Tibial nerve (tissue), 4 donors: ENCODE measurements at regions not wholly inside any gene's neighbourhood (a gene's known extent, or its start where the extent isn't known, plus 50 kb on each side); places are given as distances from the start of the nearest gene placed in this dataset.
A peak's percentile ranks its signal among the peaks of the same experiment; 100 is the strongest.

Experiments
- DNase-seq, 2 donors: peaks; one replicate each; pipeline ENCODE4 v3.0.0-alpha.2; 2019; ENCODE audit warnings: low spot score in 2 of 2
- H3K27ac ChIP-seq, 4 donors: fragments of 200-600 bp; sonication (generic) in 3 of 4; one replicate each; pipeline ENCODE4 v1.5.1; 2017 to 2019; ENCODE audit warnings: mild to moderate bottlenecking in 1 of 4
- H3K27me3 ChIP-seq, 2 donors: fragments of 200-600 bp; sonication (generic) in 1 of 2; one replicate each; pipeline versions ENCODE4 v1.5.1 to v1.6.0; 2017 to 2019
- H3K36me3 ChIP-seq, 3 donors: fragments of 200-600 bp; sonication (generic); one replicate each; pipeline ENCODE4 v1.5.1; 2018 to 2019
- H3K4me1 ChIP-seq, 4 donors: fragments of 200-600 bp; sonication (generic) in 3 of 4; one replicate each; pipeline ENCODE4 v1.5.1; 2017 to 2019
- H3K4me3 ChIP-seq, 4 donors: fragments of 200-600 bp; sonication (generic) in 3 of 4; one replicate each; pipeline ENCODE4 v1.5.1; 2017 to 2019; ENCODE audit warnings: mild to moderate bottlenecking in 1 of 4, moderate library complexity in 1 of 4
- H3K9me3 ChIP-seq, 4 donors: fragments of 200-600 bp; sonication (generic) in 3 of 4; one replicate each; pipeline ENCODE4 v1.5.1; 2017 to 2019
- EP300 ChIP-seq, 2 donors: sonication (generic); formaldehyde crosslinking; IDR thresholded peaks; one replicate each; pipeline ENCODE4 v1.6.1; 2017; ENCODE audit warnings: antibody characterized with exemption in 2 of 2, mild to moderate bottlenecking in 1 of 2
- POLR2A ChIP-seq, 2 donors: fragments of 450-650 bp; IDR thresholded peaks; one replicate each; pipeline ENCODE4 v1.6.1; 2017; ENCODE audit warnings: antibody characterized with exemption in 2 of 2, mild to moderate bottlenecking in 2 of 2, moderate library complexity in 2 of 2
- WGBS, 2 donors: methylation state at CpG; one replicate each; pipeline ENCODE4 v1.1.5; 2018; 5-methylcytosine and 5-hydroxymethylcytosine counted together
- TF ChIP-seq, protein P1 (sequence below), 5 experiments: fragments of 200-600 bp in 3 of 5; fragments of 450-650 bp in 2 of 5; sonication (generic) in 3 of 5; IDR thresholded peaks; one replicate each; pipeline ENCODE4 v1.5.1; 2016 to 2019; ENCODE audit warnings: antibody characterized with exemption in 5 of 5, mild to moderate bottlenecking in 3 of 5, moderate library complexity in 2 of 5

DNA sequence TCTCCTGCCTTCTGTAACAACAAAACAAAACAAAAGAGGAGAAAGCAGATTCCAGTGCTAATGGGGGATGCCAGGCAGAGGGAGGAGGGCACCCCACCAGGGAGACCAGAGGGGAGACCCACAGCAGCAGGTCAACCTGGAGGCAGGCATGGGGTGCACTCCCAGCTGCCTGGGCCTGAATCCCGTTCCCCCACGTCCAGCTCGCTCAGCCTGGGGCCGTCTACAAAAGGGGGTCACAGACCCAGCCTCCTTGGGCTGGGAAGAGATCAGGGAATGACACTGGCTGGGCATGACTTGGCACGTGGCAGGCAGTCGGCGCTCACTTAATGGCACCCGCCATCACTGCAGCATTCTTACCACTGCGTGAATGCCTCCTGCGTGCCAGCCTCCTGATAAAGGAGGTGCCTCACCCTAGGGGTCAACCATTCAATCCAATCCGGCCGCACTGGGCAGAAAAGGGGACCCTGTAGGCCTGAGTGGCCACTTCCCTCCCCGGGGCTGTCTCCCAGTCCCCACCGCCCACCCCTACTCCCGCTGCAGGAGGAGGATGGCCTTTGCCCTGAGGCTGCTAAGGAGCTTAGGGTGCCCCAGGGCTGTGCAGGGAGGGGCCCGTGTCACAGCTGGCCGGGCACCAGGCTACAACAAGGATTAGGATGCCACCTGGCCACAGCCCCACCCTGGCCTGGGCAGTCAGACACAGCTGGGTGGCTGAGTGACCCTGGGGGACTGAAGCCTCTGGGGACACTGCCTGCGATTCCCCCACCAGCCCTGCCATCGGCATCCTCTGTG is 87.5 kb downstream of the NCOR2 start:
- Histone ChIP-seq H3K4me1 (peaks cover 0 to 71% (median 26%) of the 10 kb centered on the region in 4 donors), H3K36me3 (peaks cover 0 to 79% (median 4%) of the 10 kb centered on the region in 3 donors), H3K27ac (peak overlapping the region in 3 of 4 donors; percentile 50 to 78 (median 52)), H3K27me3 (no peaks in the 10 kb centered on the region), H3K9me3 (no peaks in the 10 kb centered on the region), H3K4me3 (no peak overlapping the region)
- WGBS, 2 donors: 26 to 39% methylated on average over 9 to 19 of the region's 19 CpGs
- TF ChIP-seq POLR2A (IDR thresholded peaks at IDR 0.05) (no peak), EP300 (IDR thresholded peaks at IDR 0.05) (no peak)
- TF ChIP-seq, protein P1, sequence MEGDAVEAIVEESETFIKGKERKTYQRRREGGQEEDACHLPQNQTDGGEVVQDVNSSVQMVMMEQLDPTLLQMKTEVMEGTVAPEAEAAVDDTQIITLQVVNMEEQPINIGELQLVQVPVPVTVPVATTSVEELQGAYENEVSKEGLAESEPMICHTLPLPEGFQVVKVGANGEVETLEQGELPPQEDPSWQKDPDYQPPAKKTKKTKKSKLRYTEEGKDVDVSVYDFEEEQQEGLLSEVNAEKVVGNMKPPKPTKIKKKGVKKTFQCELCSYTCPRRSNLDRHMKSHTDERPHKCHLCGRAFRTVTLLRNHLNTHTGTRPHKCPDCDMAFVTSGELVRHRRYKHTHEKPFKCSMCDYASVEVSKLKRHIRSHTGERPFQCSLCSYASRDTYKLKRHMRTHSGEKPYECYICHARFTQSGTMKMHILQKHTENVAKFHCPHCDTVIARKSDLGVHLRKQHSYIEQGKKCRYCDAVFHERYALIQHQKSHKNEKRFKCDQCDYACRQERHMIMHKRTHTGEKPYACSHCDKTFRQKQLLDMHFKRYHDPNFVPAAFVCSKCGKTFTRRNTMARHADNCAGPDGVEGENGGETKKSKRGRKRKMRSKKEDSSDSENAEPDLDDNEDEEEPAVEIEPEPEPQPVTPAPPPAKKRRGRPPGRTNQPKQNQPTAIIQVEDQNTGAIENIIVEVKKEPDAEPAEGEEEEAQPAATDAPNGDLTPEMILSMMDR (IDR thresholded peaks at IDR 0.05): no peak
- no peak for DNase-seq

DNA sequence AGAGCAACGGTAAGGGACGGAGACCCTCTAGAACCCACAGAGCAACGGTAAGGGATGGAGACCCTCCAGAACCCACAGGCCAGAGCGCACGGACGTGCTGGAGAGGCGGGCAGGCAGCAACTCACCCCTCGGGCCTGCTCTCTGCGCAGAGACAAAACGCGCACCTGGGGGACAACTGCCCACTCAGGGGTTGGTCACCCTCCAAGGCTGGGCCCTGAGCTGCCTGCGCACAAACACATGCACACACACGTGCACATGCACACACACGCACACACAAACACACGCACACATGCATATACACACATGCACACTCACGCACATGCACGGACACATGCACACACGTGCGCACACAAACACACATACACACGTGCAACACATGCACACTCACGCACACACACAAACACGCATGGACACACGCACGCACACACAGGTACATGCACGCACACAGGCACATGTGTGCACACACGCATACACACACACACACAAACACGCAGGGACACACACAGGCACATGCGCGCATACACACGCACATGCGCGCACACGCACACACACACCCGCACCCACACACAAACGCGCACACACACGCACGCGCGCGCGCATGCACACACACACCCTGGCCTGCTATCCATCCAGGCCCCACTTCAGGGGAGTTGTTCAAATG is 88.3 kb downstream of the NCOR2 start:
- Histone ChIP-seq H3K36me3 (peaks cover 0 to 78% (median 4%) of the 10 kb centered on the region in 3 donors), H3K27ac (peak overlapping the region in 1 of 4 donors; percentile 78), H3K9me3 (no peaks in the 10 kb centered on the region), H3K4me1 (peaks cover 0 to 77% (median 34%) of the 10 kb centered on the region in 4 donors), H3K4me3 (no peak overlapping the region), H3K27me3 (no peaks in the 10 kb centered on the region)
- WGBS, 2 donors: 84 to 89% methylated on average over 42 of the region's 42 CpGs
- no peak for TF ChIP-seq EP300 (IDR thresholded peaks at IDR 0.05)
- DNase-seq: no peak

DNA sequence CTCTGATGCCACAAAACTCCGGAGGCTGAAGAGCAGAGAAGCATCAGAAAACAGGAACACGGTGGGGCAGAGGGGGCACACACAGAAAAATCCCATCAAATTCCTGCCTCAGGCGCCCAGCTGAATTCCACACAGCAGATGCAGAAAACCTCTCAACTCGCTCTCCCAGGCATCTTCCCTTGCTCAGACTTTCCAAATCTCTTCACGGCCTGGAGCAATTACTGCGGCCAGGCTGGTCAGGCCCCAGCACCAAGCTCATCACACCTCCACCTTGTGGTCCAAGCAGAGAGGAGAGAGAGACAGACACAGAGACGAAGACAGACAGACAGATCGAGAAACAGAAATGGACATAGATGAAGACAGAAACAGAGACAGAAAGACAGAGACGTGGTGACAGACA is 89.0 kb downstream of the NCOR2 start:
- Histone ChIP-seq H3K4me3 (no peak overlapping the region), H3K36me3 (peaks cover 0 to 78% (median 4%) of the 10 kb centered on the region in 3 donors), H3K9me3 (no peaks in the 10 kb centered on the region), H3K4me1 (peaks cover 0 to 75% (median 35%) of the 10 kb centered on the region in 4 donors), H3K27ac (no peak overlapping the region), H3K27me3 (no peaks in the 10 kb centered on the region)
- no peak for DNase-seq
- 68 to 75% methylated on average over 9 of the region's 9 CpGs for WGBS, 2 donors
- TF ChIP-seq, protein P1 (IDR thresholded peaks at IDR 0.05): no peak
- no peak for TF ChIP-seq POLR2A (IDR thresholded peaks at IDR 0.05)
- no peak for TF ChIP-seq EP300 (IDR thresholded peaks at IDR 0.05)

DNA sequence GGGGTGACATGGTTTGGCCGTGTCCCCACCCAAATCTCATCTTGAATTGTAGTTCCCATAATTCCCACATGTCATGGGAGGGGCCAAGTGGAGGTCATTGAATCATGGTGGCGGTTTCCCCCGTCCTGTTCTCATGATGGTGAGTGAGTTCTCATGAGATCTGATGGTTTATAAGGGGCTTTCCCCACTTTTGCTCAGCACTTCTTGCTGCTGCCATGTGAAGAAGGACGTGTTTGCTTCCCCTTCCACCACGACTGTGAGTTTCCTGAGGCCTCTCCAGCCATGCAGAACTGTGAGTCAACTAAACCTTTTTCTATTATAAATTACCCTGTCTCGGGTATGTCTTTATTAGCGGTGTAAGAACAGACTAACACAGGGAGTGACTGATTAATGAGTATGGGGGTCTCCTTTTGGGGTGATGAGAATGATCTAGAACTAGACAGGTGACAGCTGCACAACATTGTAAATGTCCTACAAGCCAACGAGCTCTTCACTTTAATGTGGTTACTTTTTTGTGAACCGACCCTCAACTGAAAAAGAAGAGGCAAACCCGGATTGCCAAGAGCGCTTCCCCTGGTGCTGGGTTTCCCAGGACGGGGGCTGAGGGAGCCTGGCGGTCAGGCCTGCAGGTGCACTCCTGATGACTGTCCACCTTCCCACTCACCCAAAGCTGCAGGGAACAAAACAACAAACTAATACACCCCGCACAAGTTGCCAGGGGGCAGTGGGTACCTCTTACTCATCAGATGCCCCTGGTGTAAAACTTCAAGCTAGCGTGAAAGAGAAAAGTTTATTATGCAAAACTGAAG is 90.1 kb downstream of the NCOR2 start:
- TF ChIP-seq POLR2A (IDR thresholded peaks at IDR 0.05) (no peak), EP300 (IDR thresholded peaks at IDR 0.05) (no peak)
- TF ChIP-seq, protein P1 (IDR thresholded peaks at IDR 0.05): no peak
- 73 to 74% methylated on average over 15 of the region's 15 CpGs for WGBS, 2 donors

DNA sequence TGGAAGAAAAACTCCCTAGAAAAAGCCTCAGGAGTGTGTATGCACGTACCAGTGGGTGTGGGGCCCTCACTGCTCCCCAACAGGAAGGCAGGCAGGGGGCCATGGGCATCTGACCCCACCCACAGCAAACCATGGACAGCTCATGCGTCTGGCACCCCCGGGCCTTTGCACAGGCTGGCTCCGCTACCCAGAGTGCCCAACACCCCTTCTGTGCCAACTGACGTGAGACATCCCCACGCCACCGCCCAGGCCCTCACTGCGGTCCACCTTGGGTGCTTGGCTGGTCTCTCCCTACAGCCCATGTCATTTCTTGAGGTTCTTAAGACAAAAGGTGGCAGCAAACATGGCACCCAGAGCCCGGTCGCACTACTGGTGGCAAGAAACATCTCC is 91.4 kb downstream of the NCOR2 start:
- Histone ChIP-seq H3K4me3 (no peak overlapping the region), H3K36me3 (peaks cover 4 to 79% (median 15%) of the 10 kb centered on the region in 3 donors), H3K4me1 (peaks cover 0 to 57% (median 29%) of the 10 kb centered on the region in 4 donors), H3K9me3 (peaks cover 0 to 10% (median 4%) of the 10 kb centered on the region in 4 donors), H3K27me3 (no peaks in the 10 kb centered on the region), H3K27ac (peak overlapping the region in 1 of 4 donors; percentile 67)
- no peak for DNase-seq
- 88 to 94% methylated on average over 6 to 10 of the region's 10 CpGs for WGBS, 2 donors
- no peak for TF ChIP-seq POLR2A (IDR thresholded peaks at IDR 0.05)
- TF ChIP-seq, protein P1 (IDR thresholded peaks at IDR 0.05): no peak
- TF ChIP-seq EP300 (IDR thresholded peaks at IDR 0.05): no peak

More for the DNA sequence above, 90.1 kb downstream of the NCOR2 start:
- Histone ChIP-seq H3K27me3 (no peaks in the 10 kb centered on the region), H3K4me1 (peaks cover 0 to 70% (median 35%) of the 10 kb centered on the region in 4 donors), H3K9me3 (peaks cover 0 to 7% (median 4%) of the 10 kb centered on the region in 4 donors), H3K27ac (no peak overlapping the region), H3K4me3 (no peak overlapping the region), H3K36me3 (peaks cover 4 to 78% (median 13%) of the 10 kb centered on the region in 3 donors)
- DNase-seq: no peak
